ELF-1 (cell line): ENCODE measurements at regions not wholly inside any gene's neighbourhood (a gene's known extent, or its start where the extent isn't known, plus 50 kb on each side); places are given as distances from the start of the nearest gene placed in this dataset.
"Not testable (repeated sequence)": the region's sequence is repeated elsewhere in the genome, so short reads cannot be mapped to it uniquely, and the experiment has no call there.

ENCODE experiments used
- DNase-seq: peaks from one replicate; pipeline ENCODE4 v3.0.0-alpha.2; 2016; ENCODE audit warnings: low read depth, low spot score

- no peak for DNase-seq
These were observed 178.4 kb upstream of the CDIN1 start for GRCh38 chr15:36400936-36401585.

GRCh38 chr15:36401586-36401966 is 177.8 kb upstream of the CDIN1 start:
- DNase-seq: no peak

GRCh38 chr15:36403351-36403750 is 176.1 kb upstream of the CDIN1 start:
- DNase-seq: no peak

GRCh38 chr15:36406366-36406765 is 173.1 kb upstream of the CDIN1 start:
- no peak for DNase-seq

- no peak for DNase-seq
These were observed 172.5 kb upstream of the CDIN1 start for GRCh38 chr15:36406911-36407310.

GRCh38 chr15:36407647-36408046 is 171.8 kb upstream of the CDIN1 start:
- DNase-seq: no peak

- no peak for DNase-seq
These were observed 169.6 kb upstream of the CDIN1 start for GRCh38 chr15:36409819-36410218.

GRCh38 chr15:36414670-36415069 is 164.8 kb upstream of the CDIN1 start:
- DNase-seq: no peak

- DNase-seq: no peak
These were observed 163.8 kb upstream of the CDIN1 start for GRCh38 chr15:36415643-36416042.

GRCh38 chr15:36422631-36423030 is 156.8 kb upstream of the CDIN1 start:
- DNase-seq: no peak

- DNase-seq: no peak
These were observed 152.7 kb upstream of the CDIN1 start for GRCh38 chr15:36426691-36427090.

- peak; percentile 79 for DNase-seq
These were observed 151.2 kb upstream of the CDIN1 start for GRCh38 chr15:36428102-36428845.

GRCh38 chr15:36429707-36430106 is 149.7 kb upstream of the CDIN1 start:
- no peak for DNase-seq

GRCh38 chr15:36430280-36430679 is 149.1 kb upstream of the CDIN1 start:
- no peak for DNase-seq

- DNase-seq: no peak
These were observed 148.6 kb upstream of the CDIN1 start for GRCh38 chr15:36430726-36431265.

GRCh38 chr15:36432161-36432560 is 147.3 kb upstream of the CDIN1 start:
- DNase-seq: no peak

GRCh38 chr15:36434177-36434576 is 145.2 kb upstream of the CDIN1 start:
- no peak for DNase-seq

- DNase-seq: no peak
These were observed 140.9 kb upstream of the CDIN1 start for GRCh38 chr15:36438499-36438898.

GRCh38 chr15:36447373-36447772 is 132.1 kb upstream of the CDIN1 start:
- no peak for DNase-seq

- no peak for DNase-seq
These were observed 131.0 kb upstream of the CDIN1 start for GRCh38 chr15:36448418-36448817.

- peak; percentile 73 for DNase-seq
These were observed 130.3 kb upstream of the CDIN1 start for GRCh38 chr15:36449084-36449661.

GRCh38 chr15:36449662-36450145 is 129.7 kb upstream of the CDIN1 start:
- no peak for DNase-seq

- DNase-seq: not testable (repeated sequence)
These were observed 125.2 kb upstream of the CDIN1 start for GRCh38 chr15:36454244-36454643.
